NCI-H2081 treated with DMSO at 0.1 percent for 48 hours (cell line): ENCODE measurements at regions not wholly inside any gene's neighbourhood (a gene's known extent, or its start where the extent isn't known, plus 50 kb on each side); places are given as distances from the start of the nearest gene placed in this dataset.

Experiments
- DNase-seq: peaks from one replicate; lab custom pipeline; 2025; lab: John Stamatoyannopoulos, UW

- no peak for DNase-seq
Measured at GRCh38 chrX:128334821-128335220, 282.6 kb upstream of the ACTRT1 start.

- DNase-seq: no peak
Measured at GRCh38 chrX:128310912-128311311, 258.7 kb upstream of the ACTRT1 start.

GRCh38 chrX:128309311-128309710 lies 257.1 kb upstream of the ACTRT1 start:
- no peak for DNase-seq

GRCh38 chrX:128294198-128294597 lies 242.0 kb upstream of the ACTRT1 start:
- DNase-seq: no peak

GRCh38 chrX:128287693-128288092 lies 235.5 kb upstream of the ACTRT1 start:
- no peak for DNase-seq

GRCh38 chrX:128250621-128251020 lies 198.4 kb upstream of the ACTRT1 start:
- no peak for DNase-seq

GRCh38 chrX:128216364-128216763 lies 164.2 kb upstream of the ACTRT1 start:
- DNase-seq: no peak

- no peak for DNase-seq
Measured at GRCh38 chrX:128165884-128166408, 113.7 kb upstream of the ACTRT1 start.

GRCh38 chrX:128156204-128156603 lies 104.0 kb upstream of the ACTRT1 start:
- DNase-seq: no peak

- DNase-seq: no peak
Measured at GRCh38 chrX:128142745-128143144, 90.5 kb upstream of the ACTRT1 start.

GRCh38 chrX:128106630-128107029 lies 54.4 kb upstream of the ACTRT1 start:
- DNase-seq: peak; percentile 6

- no peak for DNase-seq
Measured at GRCh38 chrX:128105659-128106058, 53.5 kb upstream of the ACTRT1 start.
